SU-DHL-6 (cell line): ENCODE measurements at regions not wholly inside any gene's neighbourhood (a gene's known extent, or its start where the extent isn't known, plus 50 kb on each side); places are given as distances from the start of the nearest gene placed in this dataset.

ENCODE experiments used
- H2AFZ ChIP-seq: fragments of 200-600 bp; sonication (generic); 2 replicates; pipeline ENCODE4 v1.6.1; 2014; ENCODE audit warnings: low read depth, mild to moderate bottlenecking, moderate library complexity, mixed read lengths, antibody characterized with exemption, low read length; ENCODE audit not compliant: severe bottlenecking
- H3F3A ChIP-seq: fragments of 200-600 bp; shearing (Covaris generic); 2 replicates; pipeline ENCODE4 v1.6.0; 2016; ENCODE audit warnings: antibody characterized with exemption, mild to moderate bottlenecking; ENCODE audit not compliant: insufficient read depth
- H3K27ac ChIP-seq: fragments of 200-600 bp; sonication (generic); 2 replicates; pipeline ENCODE4 v1.5.1; 2016; ENCODE audit warnings: low read depth, mild to moderate bottlenecking, low read length, moderate library complexity, mixed read lengths
- H3K27me3 ChIP-seq: fragments of 200-600 bp; sonication (generic), shearing (Covaris generic); 2 replicates; pipeline ENCODE4 v1.6.0; 2014; ENCODE audit warnings: mild to moderate bottlenecking, low read length
- H3K36me3 ChIP-seq: fragments of 200-600 bp; sonication (generic); 2 replicates; pipeline ENCODE4 v1.6.1; 2014; ENCODE audit warnings: mild to moderate bottlenecking, low read length, mixed read lengths
- H3K4me2 ChIP-seq: fragments of 300-600, 200-600 bp; shearing (Covaris generic), sonication (generic); 2 replicates; pipeline ENCODE4 v1.6.0; 2014; ENCODE audit warnings: low read length, low read depth, mild to moderate bottlenecking; ENCODE audit not compliant: poor library complexity, severe bottlenecking
- H3K4me3 ChIP-seq: fragments of 200-600 bp; sonication (generic); 2 replicates; pipeline ENCODE4 v1.5.1; 2014; ENCODE audit warnings: antibody characterized with exemption, low read length, mild to moderate bottlenecking, mixed read lengths; ENCODE audit not compliant: insufficient read depth, poor library complexity, severe bottlenecking
- H3K79me2 ChIP-seq: fragments of 200-600 bp; sonication (generic); 2 replicates; pipeline ENCODE4 v1.6.1; 2014; ENCODE audit warnings: mild to moderate bottlenecking, low read length, moderate library complexity; ENCODE audit not compliant: insufficient read depth
- H3K9ac ChIP-seq: fragments of 200-600 bp; sonication (generic); 2 replicates; pipeline ENCODE4 v1.7.0; 2014; ENCODE audit warnings: mild to moderate bottlenecking, low read length
- H3K9me2 ChIP-seq: fragments of 200-600 bp; sonication (generic); replicated peaks from 2 replicates; pipeline ENCODE4 v1.6.1; 2014; ENCODE audit warnings: low read length; ENCODE audit not compliant: insufficient read depth
- H3K9me3 ChIP-seq: fragments of 200-600 bp; sonication (generic); 2 replicates; pipeline ENCODE4 v1.6.1; 2014; ENCODE audit warnings: low read length, mixed read lengths; ENCODE audit not compliant: insufficient read depth
- H4K20me1 ChIP-seq: fragments of 200-600 bp; sonication (generic); 2 replicates; pipeline ENCODE4 v1.6.1; 2014; ENCODE audit warnings: low read depth, mild to moderate bottlenecking, antibody characterized with exemption, low read length, moderate library complexity, mixed read lengths
- CTCF ChIP-seq: fragments of 200-600 bp; sonication (generic); IDR thresholded peaks from one replicate; pipeline ENCODE4 v1.5.1; 2017; ENCODE audit warnings: antibody characterized with exemption, mild to moderate bottlenecking, low read length, moderate library complexity; ENCODE audit not compliant: insufficient read depth, poor library complexity, severe bottlenecking
- EZH2phosphoT487 ChIP-seq: fragments of 200-600 bp; sonication (generic), shearing (Covaris generic); conservative IDR thresholded peaks from 2 replicates; pipeline ENCODE4 v1.6.1; 2018; ENCODE audit warnings: mild to moderate bottlenecking, antibody characterized with exemption, low read length, moderate library complexity, mixed read lengths

- Histone ChIP-seq H3K36me3 (no peaks in the 10 kb centered on the region), H4K20me1 (no peaks in the 10 kb centered on the region), H3K9ac (no peak overlapping the region), H3K9me3 (no peaks in the 10 kb centered on the region), H2AFZ (no peak overlapping the region), H3K79me2 (no peaks in the 10 kb centered on the region), H3K4me2 (no peak overlapping the region), H3K4me3 (no peak overlapping the region), H3F3A (no peaks in the 10 kb centered on the region), H3K27ac (no peak overlapping the region), H3K9me2 (no peaks in the 10 kb centered on the region), H3K27me3 (no peaks in the 10 kb centered on the region)
- TF ChIP-seq EZH2phosphoT487 (no peak), CTCF (no peak)
These were observed 1215.0 kb upstream of the CDH9 start for GRCh38 chr5:28253431-28253830.

- Histone ChIP-seq H3K9me2 (no peaks in the 10 kb centered on the region), H3K4me2 (no peak overlapping the region), H3K27me3 (no peaks in the 10 kb centered on the region), H3K36me3 (no peaks in the 10 kb centered on the region), H3K9me3 (no peaks in the 10 kb centered on the region), H3F3A (no peaks in the 10 kb centered on the region), H3K9ac (no peak overlapping the region), H2AFZ (no peak overlapping the region), H3K27ac (no peak overlapping the region), H3K4me3 (no peak overlapping the region), H3K79me2 (no peaks in the 10 kb centered on the region), H4K20me1 (no peaks in the 10 kb centered on the region)
- TF ChIP-seq EZH2phosphoT487 (no peak), CTCF (no peak)
These were observed 1211.5 kb upstream of the CDH9 start for GRCh38 chr5:28249771-28250415.

GRCh38 chr5:28234356-28234968, 1196.1 kb upstream of the CDH9 start:
- Histone ChIP-seq H3K9me2 (no peaks in the 10 kb centered on the region), H3K9ac (no peak overlapping the region), H3K27ac (no peak overlapping the region), H4K20me1 (no peaks in the 10 kb centered on the region), H3F3A (no peaks in the 10 kb centered on the region), H3K36me3 (no peaks in the 10 kb centered on the region), H2AFZ (no peak overlapping the region), H3K4me3 (no peak overlapping the region), H3K4me2 (no peak overlapping the region), H3K27me3 (no peaks in the 10 kb centered on the region), H3K79me2 (no peaks in the 10 kb centered on the region), H3K9me3 (no peaks in the 10 kb centered on the region; the same call in 1 of the 2 replicates)
- TF ChIP-seq EZH2phosphoT487 = no peak
- TF ChIP-seq CTCF = no peak
